Breast epithelium (tissue), 4 donors: ENCODE measurements at regions not wholly inside any gene's neighbourhood (a gene's known extent, or its start where the extent isn't known, plus 50 kb on each side); places are given as distances from the start of the nearest gene placed in this dataset.
"Not testable (repeated sequence)": the region's sequence is repeated elsewhere in the genome, so short reads cannot be mapped to it uniquely, and the experiment has no call there.

Experiments
- DNase-seq, 2 donors: peaks; one replicate each; pipeline ENCODE4 v3.0.0-alpha.2; 2019; ENCODE audit warnings: low spot score in 2 of 2
- H3K27ac ChIP-seq, 2 donors: fragments of 200-600 bp; sonication (generic) in 1 of 2; one replicate each; pipeline ENCODE4 v1.5.1; 2016 to 2019; ENCODE audit warnings: mild to moderate bottlenecking in 1 of 2
- H3K27me3 ChIP-seq, 2 donors: fragments of 200-600 bp; sonication (generic) in 1 of 2; one replicate each; pipeline versions ENCODE4 v1.5.1 to v1.6.0; 2017 to 2019; ENCODE audit warnings: control low read depth in 1 of 2, mild to moderate bottlenecking in 1 of 2
- H3K36me3 ChIP-seq: fragments of 200-600 bp; one replicate; pipeline ENCODE4 v1.5.1; 2019
- H3K4me1 ChIP-seq, 2 donors: fragments of 200-600 bp; sonication (generic); one replicate each; pipeline ENCODE4 v1.5.1; 2016 to 2019; ENCODE audit warnings: control low read depth in 1 of 2
- H3K4me3 ChIP-seq, 3 donors: fragments of 200-600 bp; sonication (generic); 1 replicate in 2 of 3; 2 replicates in 1 of 3; pipeline ENCODE4 v1.5.1; 2016 to 2019; ENCODE audit warnings: mild to moderate bottlenecking in 3 of 3, moderate library complexity in 2 of 3
- H3K9me3 ChIP-seq, 2 donors: fragments of 200-600 bp; sonication (generic) in 1 of 2; one replicate each; pipeline ENCODE4 v1.5.1; 2016 to 2019; ENCODE audit warnings: control low read depth in 1 of 2
- CTCF ChIP-seq, 3 donors: fragments of 450-650 bp; IDR thresholded peaks; one replicate each; pipeline ENCODE4 v1.5.1; 2016 to 2017; ENCODE audit warnings: antibody characterized with exemption in 3 of 3, mild to moderate bottlenecking in 3 of 3, moderate library complexity in 3 of 3
- POLR2A ChIP-seq: fragments of 450-650 bp; IDR thresholded peaks from one replicate; pipeline ENCODE4 v1.6.1; 2016; ENCODE audit warnings: antibody characterized with exemption, mild to moderate bottlenecking, moderate library complexity
- POLR2AphosphoS5 ChIP-seq, 3 donors: sonication (generic); formaldehyde crosslinking; IDR thresholded peaks; one replicate each; pipeline ENCODE4 v1.6.1; 2017; ENCODE audit warnings: antibody characterized with exemption in 3 of 3
- intact Hi-C: fragments of 100-400 bp; cut with DNase I; formaldehyde crosslinking; loops from one replicate; pipeline ENCODE4 v1.15.1; 2023; ENCODE audit warnings: low total_unique reads

GRCh38 chr9:36499174-36499890, 73.4 kb upstream of the MELK start:
- TF ChIP-seq CTCF (IDR thresholded peaks at IDR 0.05): no peak
- TF ChIP-seq POLR2A: no peak
- TF ChIP-seq POLR2AphosphoS5 (IDR thresholded peaks at IDR 0.05): no peak
- no peak for DNase-seq
- H3K36me3 ChIP-seq: no peaks in the 10 kb centered on the region
- no peak overlapping the region for H3K4me3 ChIP-seq
- no peak overlapping the region for H3K27ac ChIP-seq
- H3K4me1 ChIP-seq: no peaks in the 10 kb centered on the region
- no peaks in the 10 kb centered on the region for H3K9me3 ChIP-seq
- no peaks in the 10 kb centered on the region for H3K27me3 ChIP-seq
- intact Hi-C loops: no loop called here

- H3K27me3 ChIP-seq, H3K36me3 ChIP-seq, H3K27ac ChIP-seq, intact Hi-C loops, H3K9me3 ChIP-seq, H3K4me1 ChIP-seq, DNase-seq, H3K4me3 ChIP-seq: not testable (repeated sequence)
These were observed 79.1 kb upstream of the MELK start for GRCh38 chr9:36493564-36493963.

GRCh38 chr9:36492865-36493264, 79.8 kb upstream of the MELK start:
- no peak for DNase-seq
- Histone ChIP-seq H3K27me3 (no peaks in the 10 kb centered on the region), H3K9me3 (no peaks in the 10 kb centered on the region), H3K36me3 (no peaks in the 10 kb centered on the region), H3K27ac (no peak overlapping the region), H3K4me3 (no peak overlapping the region), H3K4me1 (no peaks in the 10 kb centered on the region)
- TF ChIP-seq CTCF (IDR thresholded peaks at IDR 0.05) (no peak), POLR2A (no peak), POLR2AphosphoS5 (IDR thresholded peaks at IDR 0.05) (no peak)
- intact Hi-C loops: no loop called here

GRCh38 chr9:36489453-36489852, 83.2 kb upstream of the MELK start:
- intact Hi-C loops: no loop called here
- Histone ChIP-seq H3K4me3 (no peak overlapping the region), H3K27me3 (no peaks in the 10 kb centered on the region), H3K27ac (peak overlapping the region; percentile 89 to 90), H3K4me1 (peaks cover 0 to 4% of the 10 kb centered on the region in 2 donors), H3K36me3 (no peaks in the 10 kb centered on the region), H3K9me3 (no peaks in the 10 kb centered on the region)
- DNase-seq: no peak
- no peak for TF ChIP-seq POLR2A
- TF ChIP-seq POLR2AphosphoS5 (IDR thresholded peaks at IDR 0.05): no peak
- no peak for TF ChIP-seq CTCF (IDR thresholded peaks at IDR 0.05)

- H3K4me3 ChIP-seq: peak overlapping the region; percentile 50 to 92 (median 86)
- H3K9me3 ChIP-seq: no peaks in the 10 kb centered on the region
- H3K36me3 ChIP-seq: no peaks in the 10 kb centered on the region
- H3K4me1 ChIP-seq: peaks cover 0 to 4% of the 10 kb centered on the region in 2 donors
- H3K27ac ChIP-seq: peak overlapping the region; percentile 89 to 90
- no peak for TF ChIP-seq CTCF (IDR thresholded peaks at IDR 0.05)
- no peak for TF ChIP-seq POLR2A
- TF ChIP-seq POLR2AphosphoS5 (IDR thresholded peaks at IDR 0.05): no peak
- intact Hi-C loops: no loop called here
- no peaks in the 10 kb centered on the region for H3K27me3 ChIP-seq
- DNase-seq: no peak
These were observed 84.3 kb upstream of the MELK start for GRCh38 chr9:36488389-36488756.
